HCT116 (cell line): ENCODE measurements at regions not wholly inside any gene's neighbourhood (a gene's known extent, or its start where the extent isn't known, plus 50 kb on each side); places are given as distances from the start of the nearest gene placed in this dataset.
A peak's percentile ranks its signal among the peaks of the same experiment; 100 is the strongest.

Source experiments
- ATAC-seq: fragments of 200-7000 bp; cut with Tn5 transposase; 2 replicates; pipeline ENCODE4 v1.9.1; 2020; ENCODE audit warnings: mild to moderate bottlenecking, moderate library complexity
- BruUV-seq: library from RNA; stranded (reverse); fragments of 400-500 nt; replicated peaks from 2 replicates; lab custom pipeline; 2021; lab: Mats Ljungman, UMichigan
- CTCF ChIA-PET: fragments of 300-600 bp; sonication (Branson Sonifier 250); formaldehyde crosslinking; loops from one replicate; lab custom pipeline; 2021; ENCODE audit warnings: antibody characterized with exemption; lab: Charles Lee
- POLR2A ChIA-PET: fragments of 300-600, 350-600 bp; sonication (Branson Sonifier 250); formaldehyde crosslinking; loops from one replicate; lab custom pipeline; 2021; ENCODE audit warnings: antibody characterized with exemption; lab: Charles Lee
- RAD21 ChIA-PET, 2 experiments: fragments of 300-600 bp; sonication (Branson Sonifier 250); formaldehyde crosslinking; loops; one replicate each; lab custom pipeline; 2023; ENCODE audit warnings: low total read pairs in 2 of 2; ENCODE audit not compliant: uncharacterized antibody in 2 of 2, unreplicated experiment in 2 of 2, low non-redundant PET in 1 of 2; lab: Charles Lee
- DNase-seq: peaks from one replicate; pipeline ENCODE4 v3.0.0-alpha.2; 2010; ENCODE audit warnings: low read depth, low spot score
- H2AFZ ChIP-seq: fragments of 200-600 bp; shearing (Covaris generic), sonication (generic); 2 replicates; pipeline ENCODE4 v1.6.1; 2017; ENCODE audit warnings: low read depth, mixed run types, mixed read lengths, antibody characterized with exemption, low read length; ENCODE audit not compliant: poor library complexity, severe bottlenecking
- H3K27ac ChIP-seq: 2 replicates; pipeline ENCODE4 v1.5.1; 2012; ENCODE audit warnings: low read depth, low read length
- H3K27me3 ChIP-seq: fragments of 200-600 bp; sonication (generic); 2 replicates; pipeline ENCODE4 v1.6.1; 2016; ENCODE audit warnings: mixed run types, low read length, mixed read lengths; ENCODE audit not compliant: insufficient read depth
- H3K36me3 ChIP-seq, 2 experiments: fragments of 200-500 bp in 1 of 2; fragments of 200-600 bp in 1 of 2; sonication (Bioruptor generic) in 1 of 2; sonication (generic) in 1 of 2; 2 replicates each; pipeline versions ENCODE4 v1.5.1 to v1.6.1; 2014 to 2016; ENCODE audit warnings: low read length in 2 of 2, inconsistent platforms in 1 of 2, mixed read lengths in 1 of 2, mixed run types in 1 of 2; ENCODE audit not compliant: insufficient read depth in 2 of 2, control insufficient read depth in 1 of 2
- H3K4me1 ChIP-seq, 2 experiments: fragments of 200-600 bp in 1 of 2; sonication (generic) in 1 of 2; 2 replicates each; pipeline versions ENCODE4 v1.5.1 to v1.6.1; 2012 to 2017; ENCODE audit warnings: low read length in 2 of 2, inconsistent platforms in 1 of 2, mild to moderate bottlenecking in 1 of 2, mixed read lengths in 1 of 2, mixed run types in 1 of 2, moderate library complexity in 1 of 2; ENCODE audit not compliant: insufficient read depth in 2 of 2, control insufficient read depth in 1 of 2
- H3K4me2 ChIP-seq: fragments of 200-600 bp; sonication (generic); 2 replicates; pipeline ENCODE4 v1.6.1; 2017; ENCODE audit warnings: mixed run types, low read length, mixed read lengths
- H3K4me3 ChIP-seq, 2 experiments: fragments of 200-600 bp in 1 of 2; sonication (generic) in 1 of 2; replicated peaks in 1 of 2; 2 replicates each; pipeline ENCODE4 v1.5.1; 2011 to 2016; ENCODE audit warnings: low read length in 2 of 2, control low read depth in 1 of 2, low read depth in 1 of 2, mild to moderate bottlenecking in 1 of 2, mixed read lengths in 1 of 2, mixed run types in 1 of 2
- H3K79me2 ChIP-seq: fragments of 200-600 bp; sonication (generic); 2 replicates; pipeline ENCODE4 v1.6.1; 2017; ENCODE audit warnings: mild to moderate bottlenecking, mixed run types, low read length, moderate library complexity, mixed read lengths; ENCODE audit not compliant: insufficient read depth
- H3K9ac ChIP-seq: fragments of 200-600 bp; sonication (generic); 2 replicates; pipeline ENCODE4 v1.6.1; 2016; ENCODE audit warnings: low read length, mixed read lengths
- H3K9me2 ChIP-seq: fragments of 200-600 bp; sonication (generic), shearing (Covaris generic); 2 replicates; pipeline ENCODE4 v1.6.1; 2017; ENCODE audit warnings: mixed run types, mild to moderate bottlenecking, moderate library complexity; ENCODE audit not compliant: insufficient read depth
- H3K9me3 ChIP-seq, 2 experiments: fragments of 200-500 bp in 1 of 2; fragments of 200-600 bp in 1 of 2; sonication (Bioruptor generic) in 1 of 2; sonication (generic) in 1 of 2; 2 replicates each; pipeline ENCODE4 v1.6.1; 2014 to 2017; ENCODE audit warnings: low read length in 2 of 2, mixed read lengths in 2 of 2, inconsistent platforms in 1 of 2, low read depth in 1 of 2, mild to moderate bottlenecking in 1 of 2, mixed run types in 1 of 2, moderate library complexity in 1 of 2; ENCODE audit not compliant: control insufficient read depth in 1 of 2, insufficient read depth in 1 of 2
- H4K20me1 ChIP-seq: fragments of 200-600 bp; sonication (generic), shearing (Covaris generic); 2 replicates; pipeline ENCODE4 v1.6.1; 2017; ENCODE audit warnings: mixed run types, mild to moderate bottlenecking, moderate library complexity; ENCODE audit not compliant: insufficient read depth
- CBX3 ChIP-seq: IDR thresholded peaks from 2 replicates; pipeline ENCODE4 v1.6.1; 2012; ENCODE audit warnings: low read depth
- CEBPB ChIP-seq: IDR thresholded peaks from 2 replicates; pipeline ENCODE4 v1.6.1; 2012; ENCODE audit warnings: low read depth
- ELF1 ChIP-seq: IDR thresholded peaks from 2 replicates; pipeline ENCODE4 v1.6.1; 2012; ENCODE audit warnings: low read depth, borderline replicate concordance
- POLR2A ChIP-seq: IDR thresholded peaks from 2 replicates; pipeline ENCODE4 v1.7.0; 2011; ENCODE audit warnings: borderline replicate concordance; ENCODE audit not compliant: insufficient read depth, insufficient read length; ENCODE audit errors: extremely low read depth
- POLR2AphosphoS5 ChIP-seq: IDR thresholded peaks from 2 replicates; pipeline ENCODE4 v1.6.1; 2011; ENCODE audit warnings: mild to moderate bottlenecking, low read depth, low read length, moderate library complexity
- RAD21 ChIP-seq: IDR thresholded peaks from 2 replicates; pipeline ENCODE4 v1.6.1; 2012; ENCODE audit warnings: low read depth, mild to moderate bottlenecking
- SIN3A ChIP-seq: IDR thresholded peaks from 2 replicates; pipeline ENCODE4 v1.6.1; 2012; ENCODE audit warnings: low read depth
- SP1 ChIP-seq: IDR thresholded peaks from 2 replicates; pipeline ENCODE4 v1.6.1; 2012; ENCODE audit warnings: low read depth
- SRF ChIP-seq: IDR thresholded peaks from 2 replicates; pipeline ENCODE4 v1.6.1; 2012; ENCODE audit warnings: low read depth
- YY1 ChIP-seq: IDR thresholded peaks from 2 replicates; pipeline ENCODE4 v1.6.1; 2011; ENCODE audit warnings: low read length, low read depth, moderate library complexity, mild to moderate bottlenecking; ENCODE audit not compliant: insufficient replicate concordance; ENCODE audit errors: extremely low read depth
- ZNF274 ChIP-seq: fragments of 200-500 bp; sonication (Bioruptor generic); IDR thresholded peaks from 2 replicates; pipeline ENCODE4 v1.6.1; 2014; ENCODE audit warnings: mild to moderate bottlenecking, low read depth, low read length, inconsistent platforms
- intact Hi-C: fragments of 100-400 bp; cut with micrococcal nuclease; formaldehyde crosslinking; loops from 2 replicates; pipeline ENCODE4 v1.10.0; 2022
- TF ChIP-seq, protein P1 (sequence below), 3 experiments: fragments of 200-600 bp in 1 of 3; sonication (generic) in 1 of 3; IDR thresholded peaks in 2 of 3; conservative IDR thresholded peaks in 1 of 3; 2 replicates each; pipeline ENCODE4 v1.5.1; 2012 to 2017; ENCODE audit warnings: low read depth in 2 of 3, low read length in 2 of 3, antibody characterized with exemption in 1 of 3, borderline replicate concordance in 1 of 3, control low read depth in 1 of 3, mild to moderate bottlenecking in 1 of 3, mixed read lengths in 1 of 3, mixed run types in 1 of 3, moderate library complexity in 1 of 3; ENCODE audit not compliant: insufficient read depth in 1 of 3
- TF ChIP-seq, protein P2 (sequence below): IDR thresholded peaks from 2 replicates; pipeline ENCODE4 v1.6.1; 2012
- TF ChIP-seq, protein P3 (sequence below): IDR thresholded peaks from 2 replicates; pipeline ENCODE4 v1.6.1; 2011; ENCODE audit warnings: mild to moderate bottlenecking, low read length, moderate library complexity; ENCODE audit not compliant: insufficient replicate concordance; ENCODE audit errors: extremely low read depth

DNA sequence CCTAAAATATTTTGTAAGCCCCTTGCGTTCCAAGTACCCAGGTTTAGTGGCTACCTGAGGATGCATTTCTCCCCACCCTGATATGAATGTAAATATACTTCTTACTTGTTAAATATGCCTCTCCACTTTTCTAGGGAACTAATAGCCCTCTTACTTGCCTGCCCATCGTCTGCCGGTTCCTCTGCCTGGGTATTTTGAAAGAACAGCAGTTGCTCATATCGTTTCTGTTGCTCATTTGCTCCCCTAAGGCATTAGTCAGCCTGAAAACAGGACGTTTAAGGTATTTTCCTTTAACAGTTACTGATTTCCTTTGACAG, 141.3 kb upstream of the CARMIL1 start (continued):
- TF ChIP-seq, protein P1, sequence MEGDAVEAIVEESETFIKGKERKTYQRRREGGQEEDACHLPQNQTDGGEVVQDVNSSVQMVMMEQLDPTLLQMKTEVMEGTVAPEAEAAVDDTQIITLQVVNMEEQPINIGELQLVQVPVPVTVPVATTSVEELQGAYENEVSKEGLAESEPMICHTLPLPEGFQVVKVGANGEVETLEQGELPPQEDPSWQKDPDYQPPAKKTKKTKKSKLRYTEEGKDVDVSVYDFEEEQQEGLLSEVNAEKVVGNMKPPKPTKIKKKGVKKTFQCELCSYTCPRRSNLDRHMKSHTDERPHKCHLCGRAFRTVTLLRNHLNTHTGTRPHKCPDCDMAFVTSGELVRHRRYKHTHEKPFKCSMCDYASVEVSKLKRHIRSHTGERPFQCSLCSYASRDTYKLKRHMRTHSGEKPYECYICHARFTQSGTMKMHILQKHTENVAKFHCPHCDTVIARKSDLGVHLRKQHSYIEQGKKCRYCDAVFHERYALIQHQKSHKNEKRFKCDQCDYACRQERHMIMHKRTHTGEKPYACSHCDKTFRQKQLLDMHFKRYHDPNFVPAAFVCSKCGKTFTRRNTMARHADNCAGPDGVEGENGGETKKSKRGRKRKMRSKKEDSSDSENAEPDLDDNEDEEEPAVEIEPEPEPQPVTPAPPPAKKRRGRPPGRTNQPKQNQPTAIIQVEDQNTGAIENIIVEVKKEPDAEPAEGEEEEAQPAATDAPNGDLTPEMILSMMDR (IDR thresholded peaks at IDR 0.05 in 2 of 3, conservative IDR thresholded peaks at IDR 0.05 in 1 of 3; ENCODE audit: borderline replicate concordance in 1 of 3, insufficient read depth in 1 of 3, low read depth in 2 of 3, low read length in 2 of 3): no peak
- TF ChIP-seq POLR2AphosphoS5 (no peak), RAD21 (no peak)

- POLR2A ChIA-PET: no interaction called here
Observed at GRCh38 chr6:25138233-25138933, 140.8 kb upstream of the CARMIL1 start.

More at GRCh38 chr6:25138233-25138933, 140.8 kb upstream of the CARMIL1 start:
- no peak for DNase-seq
- Histone ChIP-seq H3K27me3 (no peaks in the 10 kb centered on the region), H3K36me3 (no peaks in the 10 kb centered on the region), H3K4me3 (no peak overlapping the region), H3K9me3 (no peaks in the 10 kb centered on the region), H3K27ac (no peak overlapping the region), H4K20me1 (no peaks in the 10 kb centered on the region), H3K4me2 (no peak overlapping the region; the same call in 1 of the 2 replicates), H3K4me1 (no peaks in the 10 kb centered on the region), H3K9me2 (no peaks in the 10 kb centered on the region), H2AFZ (peak overlapping the region; percentile 37), H3K9ac (no peak overlapping the region), H3K79me2 (no peaks in the 10 kb centered on the region)
- no TSS peak for BruUV-seq
- ChIA-PET RAD21 (no interaction called here), CTCF (no interaction called here)
- TF ChIP-seq, protein P2, sequence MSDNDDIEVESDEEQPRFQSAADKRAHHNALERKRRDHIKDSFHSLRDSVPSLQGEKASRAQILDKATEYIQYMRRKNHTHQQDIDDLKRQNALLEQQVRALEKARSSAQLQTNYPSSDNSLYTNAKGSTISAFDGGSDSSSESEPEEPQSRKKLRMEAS: no peak
- TF ChIP-seq CEBPB (no peak), SP1 (no peak), RAD21 (no peak), POLR2A (no peak), CBX3 (no peak), SRF (no peak), SIN3A (no peak), ELF1 (no peak), YY1 (no peak), ZNF274 (no peak), POLR2AphosphoS5 (no peak)
- TF ChIP-seq, protein P3, sequence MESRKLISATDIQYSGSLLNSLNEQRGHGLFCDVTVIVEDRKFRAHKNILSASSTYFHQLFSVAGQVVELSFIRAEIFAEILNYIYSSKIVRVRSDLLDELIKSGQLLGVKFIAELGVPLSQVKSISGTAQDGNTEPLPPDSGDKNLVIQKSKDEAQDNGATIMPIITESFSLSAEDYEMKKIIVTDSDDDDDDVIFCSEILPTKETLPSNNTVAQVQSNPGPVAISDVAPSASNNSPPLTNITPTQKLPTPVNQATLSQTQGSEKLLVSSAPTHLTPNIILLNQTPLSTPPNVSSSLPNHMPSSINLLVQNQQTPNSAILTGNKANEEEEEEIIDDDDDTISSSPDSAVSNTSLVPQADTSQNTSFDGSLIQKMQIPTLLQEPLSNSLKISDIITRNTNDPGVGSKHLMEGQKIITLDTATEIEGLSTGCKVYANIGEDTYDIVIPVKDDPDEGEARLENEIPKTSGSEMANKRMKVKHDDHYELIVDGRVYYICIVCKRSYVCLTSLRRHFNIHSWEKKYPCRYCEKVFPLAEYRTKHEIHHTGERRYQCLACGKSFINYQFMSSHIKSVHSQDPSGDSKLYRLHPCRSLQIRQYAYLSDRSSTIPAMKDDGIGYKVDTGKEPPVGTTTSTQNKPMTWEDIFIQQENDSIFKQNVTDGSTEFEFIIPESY: no peak
- TF ChIP-seq, protein P1 (IDR thresholded peaks at IDR 0.05 in 2 of 3, conservative IDR thresholded peaks at IDR 0.05 in 1 of 3; ENCODE audit: borderline replicate concordance in 1 of 3, insufficient read depth in 1 of 3, low read depth in 2 of 3, low read length in 2 of 3): no peak
- intact Hi-C loops: no loop called here
- ATAC-seq: no peak
